ENCODE measurements at regions not wholly inside any gene's neighbourhood (a gene's known extent, or its start where the extent isn't known, plus 50 kb on each side); places are given as distances from the start of the nearest gene placed in this dataset.

GRCh38 chr18:30492552-30493129 is 549.9 kb downstream of the DSC3 start:
- Histone ChIP-seq H3K4ac (replicated peaks; ENCODE audit: insufficient read length, low read depth, low read length) (no peak overlapping the region), H2AK5ac (ENCODE audit: low read depth, low read length) (no peak overlapping the region), H2BK12ac (ENCODE audit: low read depth, low read length) (no peak overlapping the region), H3K9me3 (ENCODE audit: insufficient read depth in 2 of 2, low read depth in 1 of 2, low read length in 1 of 2) (no peaks in the 10 kb centered on the region; a peak in 1 of 4 replicates), H2BK20ac (ENCODE audit: low read length) (no peak overlapping the region), H3K79me2 (ENCODE audit: control insufficient read depth in 1 of 2, insufficient read depth in 2 of 2, low read length in 2 of 2) (no peaks in the 10 kb centered on the region), H3K14ac (ENCODE audit: insufficient read length) (no peak overlapping the region), H3K4me3 (ENCODE audit: extremely low read depth in 1 of 4, insufficient read depth in 2 of 4, low read depth in 3 of 4, low read length in 4 of 4) (no peak overlapping the region), H2BK5ac (ENCODE audit: low read depth, low read length) (no peak overlapping the region), H3K27me3 (replicated peaks in 1 of 4; ENCODE audit: control insufficient read depth in 3 of 4, extremely low read depth in 1 of 4, insufficient read depth in 3 of 4, low read length in 3 of 4) (no peaks in the 10 kb centered on the region), H4K91ac (replicated peaks; ENCODE audit: insufficient read length, low read length) (no peak overlapping the region), H4K8ac (ENCODE audit: extremely low read depth, insufficient read depth, low read length) (no peak overlapping the region), H2BK15ac (ENCODE audit: low read length) (no peak overlapping the region), H3K18ac (ENCODE audit: extremely low read depth, low read length) (no peak overlapping the region), H4K20me1 (replicated peaks in 1 of 2; ENCODE audit: control insufficient read depth in 1 of 2, insufficient read depth in 2 of 2, low read length in 2 of 2) (no peaks in the 10 kb centered on the region), H3K23ac (ENCODE audit: insufficient read length) (no peak overlapping the region), H3K79me1 (ENCODE audit: low read depth, low read length) (no peaks in the 10 kb centered on the region), H2BK120ac (replicated peaks; ENCODE audit: low read depth, low read length) (no peak overlapping the region), H3K4me2 (ENCODE audit: insufficient read depth in 1 of 2, low read depth in 2 of 2, low read length in 2 of 2) (no peak overlapping the region), H3K9ac (replicated peaks in 1 of 4; ENCODE audit: extremely low read depth in 1 of 4, low read depth in 3 of 4, low read length in 3 of 4) (no peak overlapping the region), H3K4me1 (replicated peaks in 1 of 4; ENCODE audit: control insufficient read depth in 3 of 4, insufficient read depth in 4 of 4, low read length in 3 of 4) (no peaks in the 10 kb centered on the region), H2AFZ (ENCODE audit: low read length) (no peak overlapping the region), H3K27ac (ENCODE audit: low read depth, low read length) (no peak overlapping the region), H3K23me2 (ENCODE audit: low read depth, low read length) (no peaks in the 10 kb centered on the region), H4K5ac (ENCODE audit: insufficient read length, low read depth, low read length) (no peak overlapping the region), H3K56ac (replicated peaks; ENCODE audit: insufficient read length, low read depth, low read length) (no peak overlapping the region), H3K36me3 (ENCODE audit: control insufficient read depth in 2 of 4, insufficient read depth in 4 of 4, low read length in 3 of 4) (no peaks in the 10 kb centered on the region)
- no peak for FAIRE-seq
- ChIA-PET POLR2A (ENCODE audit: partially characterized antibody) (no interaction called here), CTCF (ENCODE audit: partially characterized antibody) (interaction anchor here (0.7 to 0.9 kb wide), 2 partner anchors 20 to 377 kb away, joined by 3 to 4 read pairs; no protein-coding TSS in a partner anchor)
- DNase-seq (ENCODE audit: low read depth in 1 of 2, low spot score in 2 of 2), result no peak
- 96% methylated on average over 4 of the region's 4 CpGs; no CpG with 5 or more reads in 1 of the 2 experiments for WGBS, 2 experiments (ENCODE audit: extremely low coverage in 1 of 2, insufficient coverage in 1 of 2, insufficient read length in 1 of 2, insufficient replicate concordance in 2 of 2, low coverage in 1 of 2, low lambda C conversion rate in 2 of 2, missing lambda C conversion rate in 1 of 2)
- TF ChIP-seq SP1 (IDR thresholded peaks at IDR 0.05; ENCODE audit: low read depth, low read length) (no peak), TBP (IDR thresholded peaks at IDR 0.05; ENCODE audit: low read depth, low read length) (no peak), CREB1 (IDR thresholded peaks at IDR 0.05) (no peak), RAD21 (IDR thresholded peaks at IDR 0.05 in 1 of 2, conservative IDR thresholded peaks at IDR 0.05 in 1 of 2; ENCODE audit: low read depth in 2 of 2, low read length in 2 of 2) (no peak), EGR1 (IDR thresholded peaks at IDR 0.05; ENCODE audit: borderline replicate concordance, low read depth, low read length) (no peak), USF2 (IDR thresholded peaks at IDR 0.05; ENCODE audit: low read length) (no peak), TEAD4 (IDR thresholded peaks at IDR 0.05; ENCODE audit: low read depth, low read length) (no peak), EP300 (IDR thresholded peaks at IDR 0.05; ENCODE audit: borderline replicate concordance in 1 of 2, low read depth in 2 of 2, low read length in 2 of 2) (no peak), EZH2 (IDR thresholded peaks at IDR 0.05; ENCODE audit: low read depth, low read length, severe bottlenecking) (no peak), KDM1A (IDR thresholded peaks at IDR 0.05; ENCODE audit: borderline replicate concordance, low read length) (no peak), KDM5A (IDR thresholded peaks at IDR 0.05; ENCODE audit: low read length) (no peak)
